ENCODE measurements at regions not wholly inside any gene's neighbourhood (a gene's known extent, or its start where the extent isn't known, plus 50 kb on each side); places are given as distances from the start of the nearest gene placed in this dataset.
"Not testable (repeated sequence)": the region's sequence is repeated elsewhere in the genome, so short reads cannot be mapped to it uniquely, and the experiment has no call there.

DNA sequence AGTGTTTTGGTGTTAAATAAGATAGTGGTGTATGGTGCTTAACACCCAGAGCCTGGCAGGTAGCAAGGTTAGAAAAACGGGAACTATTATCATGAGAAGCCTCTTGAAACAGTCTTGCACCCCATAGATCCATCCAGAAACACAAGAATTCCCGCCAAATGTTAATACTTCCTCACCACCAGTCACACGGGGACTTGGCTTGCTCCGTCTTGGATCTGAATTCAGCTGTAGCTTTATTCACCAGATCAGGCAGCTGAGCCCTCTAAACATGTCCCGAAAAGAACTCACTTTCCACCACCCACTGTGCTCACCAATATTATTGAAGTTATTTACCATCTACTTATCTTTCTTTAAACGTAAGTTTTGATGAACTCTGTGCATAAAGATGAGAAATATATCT, 101.6 kb upstream of the PTPN3 start:
- no peak for FAIRE-seq

DNA sequence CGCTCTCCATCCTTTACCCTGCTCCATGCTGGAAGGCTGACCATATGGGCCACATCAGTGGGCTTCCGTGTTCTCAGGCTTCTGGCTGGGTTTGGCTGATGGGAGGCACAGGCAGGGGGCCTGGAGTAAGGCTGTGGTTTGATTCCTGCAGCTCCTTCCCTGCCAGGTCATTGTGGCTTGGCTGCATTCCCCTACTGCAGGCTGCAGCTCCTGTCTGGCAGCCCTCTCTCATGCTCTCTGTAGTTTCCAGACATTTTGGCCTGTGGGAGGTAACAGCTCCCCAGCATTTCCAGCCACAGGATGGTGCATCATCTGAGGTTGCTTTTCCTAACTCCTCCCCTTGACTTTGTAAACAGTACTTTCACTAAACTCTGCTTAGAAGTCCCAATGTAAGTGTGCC, 102.0 kb upstream of the PTPN3 start:
- FAIRE-seq, result no peak

DNA sequence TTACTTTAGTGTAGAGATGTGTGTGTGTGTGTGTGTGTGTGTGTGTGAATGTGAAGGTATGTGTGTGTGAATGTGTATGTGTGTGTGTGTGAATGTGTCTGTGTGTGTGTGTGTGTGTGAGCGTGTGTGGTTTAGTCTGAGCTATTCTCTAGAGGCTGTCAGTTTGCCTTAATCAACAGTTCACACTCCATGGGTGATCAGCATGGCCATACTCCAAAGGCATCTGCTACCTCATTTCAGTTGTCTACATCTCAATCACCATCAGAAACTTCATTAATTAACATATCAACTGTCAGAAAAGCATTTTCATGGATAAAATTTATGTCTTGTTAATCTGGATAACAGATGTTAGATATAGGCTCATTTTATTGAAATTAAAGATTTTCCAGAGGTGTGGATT, 103.1 kb upstream of the PTPN3 start:
- no peak for FAIRE-seq

DNA sequence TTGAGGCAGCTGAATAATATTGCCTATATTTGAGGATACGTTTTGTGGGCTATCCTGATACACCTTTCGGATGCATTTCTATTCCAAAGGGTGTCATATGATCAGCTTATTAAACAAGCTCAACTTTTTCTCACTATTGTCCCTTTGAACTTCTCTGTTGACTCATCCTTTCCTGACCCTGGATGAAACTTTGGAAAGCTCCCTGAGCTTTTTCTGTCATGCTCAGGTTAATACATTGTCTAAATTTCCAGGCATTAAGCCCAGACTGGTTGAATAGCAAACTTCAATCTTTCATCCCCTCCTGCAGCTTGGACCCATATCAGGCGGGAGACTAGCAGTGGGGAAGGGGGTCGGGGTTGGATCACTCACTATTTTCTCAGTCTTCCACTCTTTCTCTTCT, 104.9 kb upstream of the PTPN3 start:
- no peak for FAIRE-seq

DNA sequence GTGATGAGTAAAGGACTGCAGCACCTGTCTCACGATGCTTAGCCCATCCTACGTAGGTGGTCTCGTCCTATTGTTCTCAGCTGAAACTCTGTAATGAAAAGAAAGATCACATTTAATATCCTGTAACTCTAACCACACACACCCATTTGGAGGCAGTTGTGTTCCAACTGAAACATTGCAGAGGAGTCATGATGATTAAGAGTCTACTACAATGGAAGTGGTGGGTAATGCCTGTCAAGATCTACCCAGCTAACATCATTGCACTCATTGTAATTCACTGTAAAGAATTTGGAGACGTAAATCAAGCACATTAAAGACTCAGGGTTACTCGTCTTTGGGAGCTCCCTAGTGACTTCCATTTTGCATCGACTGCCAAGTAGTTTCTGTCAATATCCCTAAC, 106.0 kb upstream of the PTPN3 start:
- FAIRE-seq, result no peak

DNA sequence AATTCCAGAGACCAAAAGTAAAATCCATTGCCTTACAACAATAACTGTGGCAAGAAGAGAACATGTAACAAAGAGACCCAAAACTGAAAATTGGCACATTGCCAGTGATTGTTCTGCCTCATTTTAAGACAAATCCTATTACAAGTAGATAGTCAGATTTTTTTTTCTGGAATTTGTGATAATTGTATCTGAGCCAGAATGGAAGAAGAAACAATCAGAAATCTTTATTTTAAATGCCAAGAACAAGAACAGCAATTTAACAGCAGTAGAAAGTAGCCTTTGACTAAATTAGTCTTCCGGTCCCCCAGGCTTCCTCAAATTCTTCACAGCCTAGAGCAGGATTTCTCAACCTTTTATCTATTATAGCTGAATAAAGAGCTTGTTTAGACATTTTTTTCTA, 106.7 kb upstream of the PTPN3 start:
- FAIRE-seq, result no peak

DNA sequence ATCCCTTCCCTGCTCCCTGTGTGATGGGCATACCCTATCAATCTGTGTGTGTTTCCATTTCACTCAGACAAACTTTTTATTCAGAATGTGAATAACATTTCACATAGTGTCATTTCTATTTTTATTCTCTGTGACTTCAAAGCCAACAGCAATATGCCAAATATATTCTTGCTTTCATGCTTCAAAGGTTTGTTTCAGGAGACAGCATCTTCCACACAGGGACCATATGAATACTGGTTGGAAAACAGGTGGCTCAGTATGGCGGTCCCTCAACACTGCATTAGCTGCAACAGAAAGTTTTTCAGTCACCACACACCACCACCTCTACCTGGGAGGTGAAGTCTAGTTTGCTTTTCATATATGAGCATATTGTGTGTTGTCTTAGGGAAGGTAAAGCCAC, 111.0 kb upstream of the PTPN3 start:
- FAIRE-seq, result no peak

DNA sequence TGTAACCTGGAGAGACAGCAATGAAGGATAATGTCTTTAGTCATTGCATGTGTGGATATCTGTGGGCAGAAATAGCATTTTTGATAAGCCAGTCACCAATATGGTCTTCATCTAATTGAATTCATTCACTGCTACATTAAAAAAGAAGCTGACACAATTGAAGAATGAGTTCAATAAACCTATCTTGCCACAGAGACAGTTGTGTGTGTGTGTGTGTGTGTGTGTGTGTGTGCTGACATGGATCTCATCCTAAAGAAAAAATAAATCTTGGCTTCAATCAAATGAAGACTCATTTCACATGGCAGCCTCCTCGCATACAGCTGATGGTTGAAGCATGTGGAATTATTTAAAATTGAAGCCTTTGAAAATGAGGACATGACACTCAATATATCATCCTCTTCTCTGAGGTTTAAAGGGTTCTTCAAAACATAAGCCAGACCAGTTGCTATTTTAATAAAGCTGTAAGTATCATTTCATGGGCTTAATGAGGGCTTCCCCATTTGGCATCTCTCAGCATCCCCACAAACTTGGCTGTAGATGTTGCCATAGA, 118.5 kb upstream of the PTPN3 start:
- FAIRE-seq, result no peak

DNA sequence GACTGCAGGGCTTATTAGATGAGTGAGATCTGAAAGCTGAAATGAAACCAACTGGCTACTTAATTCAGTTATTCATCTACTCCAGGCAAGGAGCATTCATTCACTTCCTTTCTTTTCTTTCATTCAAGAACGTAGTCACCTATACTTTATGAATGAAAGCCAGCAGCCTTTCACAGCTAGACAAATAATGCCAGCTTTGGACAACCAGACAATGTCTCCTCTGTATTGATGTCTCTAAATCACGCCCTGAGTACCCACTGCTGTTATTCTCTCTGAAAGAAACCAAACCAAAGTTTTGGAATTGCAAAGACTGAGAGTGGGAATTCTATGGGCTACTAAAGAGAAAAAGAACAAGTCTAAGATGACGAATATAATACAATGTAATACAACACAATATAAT, 121.2 kb upstream of the PTPN3 start:
- FAIRE-seq, result no peak

DNA sequence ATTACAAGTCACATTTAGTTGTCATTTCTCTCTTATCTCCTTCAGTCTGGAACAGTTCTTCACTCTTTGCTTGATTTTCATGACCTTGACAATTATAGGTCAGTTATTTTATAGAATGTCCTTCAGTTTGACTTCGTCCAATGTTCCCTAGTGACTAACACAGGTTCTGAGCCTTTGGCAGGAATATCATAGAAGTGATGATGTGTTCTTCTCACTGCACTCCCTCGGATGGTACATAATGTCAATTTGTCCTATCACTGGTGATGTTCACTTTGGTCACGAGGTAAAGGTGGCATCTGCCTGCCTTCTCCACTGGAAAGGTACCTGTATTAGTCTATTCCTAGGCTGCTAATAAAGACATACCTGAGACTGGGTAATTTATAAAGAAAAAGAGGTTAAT, 126.0 kb upstream of the PTPN3 start:
- FAIRE-seq, result no peak

DNA sequence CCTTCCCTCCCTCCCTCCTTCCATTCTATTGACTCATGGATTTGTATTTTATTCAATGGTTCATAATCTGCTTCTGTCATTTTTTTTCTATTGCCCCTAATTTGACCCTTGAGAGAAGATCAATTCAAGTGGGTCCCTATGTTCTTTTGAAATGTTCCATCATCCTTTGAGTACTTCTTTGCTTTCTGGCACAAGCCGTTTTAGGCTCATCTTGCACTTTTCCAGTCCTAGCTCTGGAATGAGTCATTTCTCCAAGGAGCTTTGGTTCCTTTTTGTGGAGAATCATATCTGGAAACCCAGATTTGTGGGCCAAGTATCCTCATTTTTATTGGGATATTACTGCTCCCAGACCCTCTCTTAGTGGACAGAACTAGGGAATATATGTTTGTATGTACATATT, 126.8 kb upstream of the PTPN3 start:
- FAIRE-seq, result no peak

DNA sequence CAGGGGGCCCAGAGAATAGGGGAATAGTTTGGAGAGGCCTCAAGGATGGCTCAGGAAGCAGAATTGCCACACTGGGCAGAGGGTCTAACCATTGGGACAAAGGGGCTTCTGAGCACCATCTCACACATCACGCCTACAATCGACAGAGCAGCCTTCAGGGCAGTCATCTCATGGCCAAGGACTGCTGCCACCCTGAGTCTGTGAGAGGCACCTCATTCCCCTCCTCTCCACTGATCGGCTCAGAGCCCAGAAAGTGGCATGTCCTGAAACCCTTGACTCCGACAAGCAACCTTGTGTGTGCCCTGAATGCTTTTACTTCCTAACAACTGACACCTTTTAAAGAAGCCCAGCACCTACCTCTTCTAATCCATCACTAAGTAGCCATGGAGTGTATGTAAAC, 128.9 kb upstream of the PTPN3 start:
- no peak for FAIRE-seq

DNA sequence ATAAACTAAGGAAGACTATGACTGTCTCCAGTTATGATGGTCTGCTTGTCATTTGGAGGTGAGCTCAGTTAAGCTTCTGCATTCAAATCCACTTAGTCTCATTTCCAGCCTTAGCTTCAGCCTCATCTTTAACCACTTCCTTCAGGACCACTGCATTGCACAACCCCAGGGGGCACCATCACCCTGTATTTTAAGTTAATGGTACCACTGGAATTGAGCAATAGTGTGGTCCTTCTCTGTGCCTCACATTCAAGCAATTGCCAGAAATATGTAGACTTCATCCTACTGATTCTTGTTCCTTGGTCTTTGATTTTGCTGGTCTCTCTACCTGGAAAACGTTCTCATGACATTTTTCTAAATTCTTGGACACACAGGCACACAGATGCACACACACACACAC, 131.5 kb upstream of the PTPN3 start:
- FAIRE-seq, result no peak

DNA sequence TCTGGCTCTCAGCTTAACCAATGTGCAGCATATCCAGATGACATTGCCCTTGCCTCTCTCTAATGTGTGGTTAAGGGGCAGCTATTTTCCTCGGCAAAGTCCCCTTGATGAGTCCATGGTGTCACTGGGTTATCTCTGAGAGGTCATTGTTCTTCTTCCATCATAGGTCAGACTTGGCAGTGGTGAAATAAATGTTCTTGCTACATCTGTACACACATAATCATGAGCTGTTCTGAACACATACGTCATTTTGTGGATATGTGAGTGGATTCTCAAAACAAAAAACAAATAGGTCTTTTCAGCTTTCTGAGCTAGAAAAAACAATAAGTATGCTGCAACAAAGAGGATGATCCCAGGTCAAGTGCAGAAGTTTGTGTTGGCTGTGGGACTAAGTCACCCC, 134.7 kb upstream of the PTPN3 start:
- no peak for FAIRE-seq

DNA sequence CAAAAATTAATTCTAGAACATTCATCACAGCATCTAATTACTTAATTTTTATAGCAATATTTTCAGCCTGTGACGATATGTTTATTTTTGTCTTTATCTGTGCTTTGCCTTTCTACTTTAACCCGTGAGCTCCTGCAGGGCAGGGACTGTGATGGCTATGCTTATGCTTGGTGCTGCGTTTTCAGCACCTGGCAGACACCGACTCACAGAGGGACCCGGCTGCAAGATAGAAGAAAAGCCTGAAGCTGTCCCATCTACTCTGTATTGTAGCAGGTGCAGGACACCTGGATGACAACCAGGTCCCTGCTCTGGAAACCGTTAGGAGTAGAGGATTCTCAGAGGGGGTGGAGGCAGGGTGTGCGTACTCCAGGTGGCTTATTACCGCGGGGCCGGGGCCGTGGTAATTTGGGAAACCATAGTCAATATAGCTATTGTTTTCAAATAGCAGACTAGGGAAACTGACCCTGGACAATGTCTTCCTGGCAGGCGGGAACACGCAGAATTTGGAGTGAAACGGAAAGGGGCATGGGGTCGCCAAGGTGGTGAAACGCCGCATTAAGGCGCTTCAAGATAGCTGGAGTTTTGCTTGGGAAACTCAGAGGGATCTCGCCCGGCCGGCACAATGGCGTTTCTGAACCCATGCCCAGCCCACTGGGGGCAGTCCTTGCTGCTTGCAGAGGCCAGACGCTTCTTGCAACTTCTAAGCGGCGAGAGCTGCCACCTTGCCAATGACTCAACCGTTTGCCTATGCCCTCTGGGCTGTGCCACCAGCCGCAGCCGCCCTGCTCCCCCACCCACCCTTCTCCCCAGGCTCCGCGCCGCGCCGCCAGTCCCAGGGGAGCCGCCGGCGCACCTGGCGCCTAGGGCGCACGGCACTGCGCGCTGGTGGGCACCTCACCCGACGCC, 140.1 kb upstream of the PALM2AKAP2 start:
- FAIRE-seq, result no peak

DNA sequence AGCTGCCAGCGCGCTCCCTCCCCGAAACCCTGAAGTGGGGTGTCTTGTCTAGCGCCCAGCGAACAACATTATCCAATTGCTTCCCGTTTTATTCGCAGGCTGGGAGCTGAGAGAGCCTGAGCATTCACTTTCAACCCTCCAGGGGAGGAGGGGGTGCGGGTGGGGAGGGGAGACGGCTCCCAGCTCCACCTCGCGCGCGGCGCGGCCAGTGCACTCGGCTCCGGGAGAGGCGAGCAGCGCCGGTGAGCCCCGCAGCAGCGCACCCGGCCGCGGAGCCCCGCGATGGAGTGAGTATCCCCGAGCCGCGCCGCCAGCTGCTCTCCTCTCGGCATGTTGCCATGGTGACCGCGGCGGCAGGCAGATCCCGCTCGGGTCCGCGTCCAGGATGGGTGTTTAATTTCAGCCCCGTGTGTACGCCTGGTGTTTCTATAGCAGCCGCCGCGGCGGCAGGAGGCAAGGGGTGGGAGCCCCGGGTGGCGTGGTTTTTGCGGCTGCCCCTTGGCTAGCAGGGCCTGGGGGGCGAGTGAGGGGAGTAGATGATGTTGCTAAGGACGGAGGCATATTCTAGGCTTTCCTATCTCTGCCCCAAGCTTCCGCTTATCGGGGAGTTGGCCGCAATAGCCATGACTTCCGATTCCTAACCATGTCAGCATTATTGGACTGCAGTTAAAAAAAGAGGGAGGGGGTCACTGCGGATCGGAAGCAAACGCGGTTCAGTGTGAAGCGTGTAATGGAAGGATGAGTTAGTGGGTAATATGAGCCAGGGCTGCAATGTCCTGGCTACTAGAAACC, 139.2 kb upstream of the PALM2AKAP2 start:
- no peak for FAIRE-seq

DNA sequence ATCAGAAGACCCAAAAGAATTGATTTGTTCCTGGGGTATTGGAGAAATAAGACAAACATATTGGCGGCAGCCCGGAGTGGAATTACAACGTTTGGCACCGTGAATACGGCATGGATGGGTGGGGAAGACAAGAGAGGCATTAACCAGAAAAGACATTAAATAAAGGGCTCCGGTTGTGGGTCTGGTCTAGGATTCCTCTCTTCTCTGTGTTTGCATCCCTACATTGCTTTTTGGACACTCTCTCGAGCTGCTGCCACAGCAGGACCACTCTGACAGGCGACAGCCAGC, 138.7 kb upstream of the PALM2AKAP2 start:
- FAIRE-seq, result no peak

DNA sequence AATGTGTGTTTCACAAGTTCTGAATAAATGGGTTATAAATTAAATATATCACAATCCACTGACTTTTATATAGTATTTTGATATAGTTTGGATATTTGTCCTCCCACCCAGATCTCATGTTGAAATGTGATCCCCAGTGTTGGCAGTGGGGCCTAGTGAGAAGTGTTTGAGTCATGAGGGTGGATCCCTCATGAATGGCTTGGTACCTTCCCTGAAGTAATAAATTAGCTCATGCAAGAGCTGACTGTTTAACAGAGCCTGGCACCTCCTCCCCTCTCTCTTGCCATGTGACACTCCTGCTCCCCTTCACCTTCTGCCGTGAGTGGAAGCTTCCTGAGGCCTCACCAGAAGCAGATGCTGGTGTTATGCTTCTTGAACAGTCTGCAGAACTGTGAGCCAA, 127.9 kb upstream of the PALM2AKAP2 start:
- no peak for FAIRE-seq

DNA sequence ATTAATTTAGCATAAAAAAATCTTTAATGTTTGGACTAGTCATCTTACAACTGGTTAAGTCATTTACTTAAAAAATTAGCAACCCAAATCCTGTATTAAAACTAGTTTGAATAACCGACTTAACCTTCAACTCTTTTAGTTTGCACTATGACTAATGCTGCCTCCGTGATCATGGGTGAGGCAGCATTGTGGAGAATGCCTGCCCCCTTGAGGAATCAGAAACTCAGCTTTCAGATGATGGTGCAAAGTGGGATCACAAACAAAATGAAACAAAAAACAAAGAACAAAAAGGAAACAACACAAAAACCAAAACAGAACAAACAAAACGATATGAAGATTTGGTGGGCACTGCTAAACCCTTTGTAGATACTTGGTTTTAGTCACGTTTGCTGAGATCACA, 127.0 kb upstream of the PALM2AKAP2 start:
- no peak for FAIRE-seq

DNA sequence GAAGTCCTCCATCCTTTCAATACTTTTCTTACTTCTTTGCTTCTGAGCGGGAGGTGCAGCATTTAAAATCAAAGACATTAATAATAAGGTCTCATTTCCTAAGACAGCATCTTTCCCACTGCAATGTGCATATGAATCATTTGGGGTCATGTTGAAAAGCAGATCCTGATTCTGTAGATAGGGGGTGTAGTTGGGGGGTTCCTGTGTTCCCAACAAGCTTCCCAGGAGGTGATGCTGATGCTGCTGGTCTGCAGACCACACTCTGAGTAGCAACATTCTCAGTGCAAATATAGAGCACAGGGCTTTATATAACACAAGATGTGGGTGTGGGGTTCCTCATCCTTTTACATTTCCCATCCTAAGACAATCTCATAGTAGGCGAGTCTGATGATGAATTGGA, 126.5 kb upstream of the PALM2AKAP2 start:
- no peak for FAIRE-seq

DNA sequence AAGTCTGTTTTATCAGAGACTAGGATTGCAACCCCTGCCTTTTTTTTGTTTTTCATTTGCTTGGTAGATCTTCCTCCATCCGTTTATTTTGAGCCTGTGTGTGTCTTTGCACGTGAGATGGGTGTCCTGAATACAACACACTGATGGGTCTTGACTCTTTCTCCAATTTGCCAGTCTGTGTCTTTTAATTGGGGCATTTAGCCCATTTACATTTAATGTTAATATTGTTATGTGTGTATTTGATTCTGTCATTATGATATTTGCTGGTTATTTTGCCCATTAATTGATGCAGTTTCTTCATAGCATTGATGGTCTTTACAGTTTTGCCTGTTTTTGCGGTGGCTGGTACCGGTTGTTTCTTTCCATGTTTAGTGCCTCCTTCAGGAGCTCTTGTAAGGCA, 116.0 kb upstream of the PALM2AKAP2 start:
- not testable (repeated sequence) for FAIRE-seq

DNA sequence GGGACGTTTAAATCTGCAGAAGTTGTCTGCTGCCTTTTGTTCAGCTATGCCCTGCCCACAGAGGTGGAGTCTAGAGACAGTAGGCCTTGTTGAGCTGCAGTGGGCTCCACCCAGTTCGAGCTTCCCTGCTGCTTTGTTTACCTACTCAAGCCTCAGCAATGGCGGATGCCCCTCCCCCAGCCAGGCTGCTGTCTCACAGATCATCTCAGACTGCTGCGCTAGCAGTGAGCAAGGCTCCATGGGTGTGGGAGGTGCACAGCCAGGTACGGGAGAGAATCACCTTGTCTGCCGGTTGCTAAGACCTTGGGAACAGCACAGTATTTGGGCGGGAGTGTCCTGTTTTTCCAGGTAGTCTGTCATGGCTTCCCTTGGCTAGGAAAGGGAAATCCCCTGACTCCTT, 114.3 kb upstream of the PALM2AKAP2 start:
- not testable (repeated sequence) for FAIRE-seq

DNA sequence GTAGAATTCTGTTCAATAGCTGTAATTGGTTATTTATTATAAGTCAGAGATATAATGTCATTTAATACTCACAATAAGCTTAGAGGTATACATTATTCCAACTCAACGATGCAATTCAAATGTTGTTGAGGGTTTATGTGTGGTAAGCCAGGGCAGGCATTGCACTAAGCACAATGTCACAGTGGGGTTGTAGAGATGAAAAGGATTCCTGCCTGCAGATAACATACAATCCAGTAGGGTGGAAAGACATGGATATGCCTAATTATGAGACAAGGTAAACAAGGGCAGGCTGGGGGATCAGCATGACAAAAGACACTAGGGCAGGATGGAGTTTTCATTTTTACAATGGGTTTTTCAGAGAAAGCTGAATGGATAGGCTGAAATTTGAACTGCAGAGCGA, 98.7 kb upstream of the PALM2AKAP2 start:
- no peak for FAIRE-seq

DNA sequence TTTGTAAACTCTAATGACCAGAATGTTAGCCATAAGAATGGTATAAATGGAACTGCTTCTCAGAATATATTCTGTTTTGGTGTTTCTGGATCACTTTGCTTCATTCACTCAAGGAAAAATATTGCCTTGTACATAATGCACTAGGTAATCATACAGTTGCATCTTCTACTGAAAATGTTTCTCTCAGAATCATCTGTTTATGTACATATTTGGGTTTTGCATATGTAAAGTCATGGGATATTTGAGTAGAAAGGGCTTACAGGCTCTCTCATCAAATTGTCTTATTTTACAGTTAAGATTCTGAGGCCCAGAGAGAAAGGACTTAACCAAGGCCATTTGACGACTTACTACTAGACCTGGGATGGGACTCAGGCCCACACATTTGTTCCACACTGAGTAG, 97.8 kb upstream of the PALM2AKAP2 start:
- no peak for FAIRE-seq

All from endometrium (tissue), 2 donors.